Epithelial cell of esophagus (primary cell): ENCODE measurements at regions not wholly inside any gene's neighbourhood (a gene's known extent, or its start where the extent isn't known, plus 50 kb on each side); places are given as distances from the start of the nearest gene placed in this dataset.

Experiments
- DNase-seq: peaks from one replicate; pipeline ENCODE4 v3.0.0; 2010; ENCODE audit warnings: low read depth
- H3K4me3 ChIP-seq: 2 replicates; pipeline ENCODE4 v1.5.1; 2011; ENCODE audit warnings: mild to moderate bottlenecking, low read length, control low read depth
- CTCF ChIP-seq: IDR thresholded peaks from 2 replicates; pipeline ENCODE4 v1.5.1; 2011; ENCODE audit warnings: low read depth, mild to moderate bottlenecking, low read length, control low read depth, inconsistent platforms; ENCODE audit not compliant: insufficient read depth; ENCODE audit errors: missing control alignments

- peak; percentile 40 for DNase-seq
- H3K4me3 ChIP-seq: no peak overlapping the region
- TF ChIP-seq CTCF: no peak
Observed at GRCh38 chr13:50449465-50449864, 394.0 kb downstream of the DLEU7 start.

GRCh38 chr13:50450279-50450678, 393.2 kb downstream of the DLEU7 start:
- no peak for DNase-seq
- no peak overlapping the region for H3K4me3 ChIP-seq
- no peak for TF ChIP-seq CTCF

- H3K4me3 ChIP-seq: no peak overlapping the region
- no peak for DNase-seq
- TF ChIP-seq CTCF: no peak
Observed at GRCh38 chr13:50451609-50452008, 391.9 kb downstream of the DLEU7 start.

GRCh38 chr13:50452028-50452427, 391.5 kb downstream of the DLEU7 start:
- no peak for TF ChIP-seq CTCF
- no peak overlapping the region for H3K4me3 ChIP-seq
- no peak for DNase-seq

- no peak overlapping the region for H3K4me3 ChIP-seq
- TF ChIP-seq CTCF: no peak
- DNase-seq: no peak
Observed at GRCh38 chr13:50452756-50453155, 390.7 kb downstream of the DLEU7 start.

GRCh38 chr13:50453188-50453587, 390.3 kb downstream of the DLEU7 start:
- no peak for TF ChIP-seq CTCF
- peak; percentile 31 for DNase-seq
- H3K4me3 ChIP-seq: no peak overlapping the region

- H3K4me3 ChIP-seq: no peak overlapping the region
- DNase-seq: no peak
- TF ChIP-seq CTCF: no peak
Observed at GRCh38 chr13:50456111-50456510, 387.4 kb downstream of the DLEU7 start.
